ENCODE measurements at regions not wholly inside any gene's neighbourhood (a gene's known extent, or its start where the extent isn't known, plus 50 kb on each side); places are given as distances from the start of the nearest gene placed in this dataset.

- no TSS peak for BruUV-seq (replicated peaks)
- Mint-ChIP-seq H3K36me3 (ENCODE audit: insufficient read depth, unreplicated experiment) (no peaks in the 10 kb centered on the region), H3K4me3 (ENCODE audit: unreplicated experiment) (no peak overlapping the region), H3K27me3 (ENCODE audit: insufficient read depth, unreplicated experiment) (no peaks in the 10 kb centered on the region), H3K4me1 (ENCODE audit: low read depth, unreplicated experiment) (peaks cover 20% of the 10 kb centered on the region), H3K9me3 (ENCODE audit: unreplicated experiment) (no peaks in the 10 kb centered on the region), H3K27ac (ENCODE audit: unreplicated experiment) (no peak overlapping the region)
- intact Hi-C loops (cut with micrococcal nuclease; ENCODE audit: unreplicated experiment) = no loop called here
- POLR2A ChIA-PET = no interaction called here
- Histone ChIP-seq H3K4me1 (peaks cover 28% of the 10 kb centered on the region), H3K9me3 (no peaks in the 10 kb centered on the region), H3K36me3 (ENCODE audit: control insufficient read depth, insufficient read depth, low read length) (no peaks in the 10 kb centered on the region), H3K4me3 (ENCODE audit: low read depth, low read length) (no peak overlapping the region), H3K27me3 (replicated peaks; ENCODE audit: control insufficient read depth, insufficient read depth, low read length) (no peaks in the 10 kb centered on the region)
- TF ChIP-seq CTCF (IDR thresholded peaks at IDR 0.05; ENCODE audit: insufficient read depth in 1 of 2, low read depth in 1 of 2, low read length in 1 of 2, severe bottlenecking in 1 of 2, unreplicated experiment in 1 of 2) = no peak
- no peak for DNase-seq
- CTCF ChIA-PET = no interaction called here
Observed at GRCh38 chr3:182741214-182741613, 52.1 kb upstream of the ATP11B start.
